Neuronal stem cell (in vitro differentiated cells): ENCODE measurements at regions not wholly inside any gene's neighbourhood (a gene's known extent, or its start where the extent isn't known, plus 50 kb on each side); places are given as distances from the start of the nearest gene placed in this dataset.

Source experiments
- DNase-seq: peaks from one replicate; pipeline ENCODE4 v3.0.0-alpha.2; 2013; ENCODE audit warnings: low spot score
- H2AFZ ChIP-seq: one replicate; pipeline ENCODE4 v1.6.1; 2013; ENCODE audit warnings: mild to moderate bottlenecking, low read length, inconsistent platforms
- H2AK5ac ChIP-seq: 2 replicates; pipeline ENCODE4 v1.6.1; 2013; ENCODE audit warnings: low read depth, mild to moderate bottlenecking, inconsistent platforms, low read length, moderate library complexity, mixed read lengths
- H2BK120ac ChIP-seq: 2 replicates; pipeline ENCODE4 v1.6.1; 2013; ENCODE audit warnings: low read depth, mild to moderate bottlenecking, inconsistent platforms, low read length, moderate library complexity, mixed read lengths
- H2BK12ac ChIP-seq: one replicate; pipeline ENCODE4 v1.6.1; 2013; ENCODE audit warnings: low read length, inconsistent platforms
- H2BK15ac ChIP-seq: 2 replicates; pipeline ENCODE4 v1.6.1; 2013; ENCODE audit warnings: mild to moderate bottlenecking, low read length, inconsistent platforms, mixed read lengths
- H2BK5ac ChIP-seq: one replicate; pipeline ENCODE4 v1.6.1; 2013; ENCODE audit warnings: inconsistent platforms, mild to moderate bottlenecking, low read length, moderate library complexity
- H3K14ac ChIP-seq: one replicate; pipeline ENCODE4 v1.6.1; 2013; ENCODE audit warnings: low read length, inconsistent platforms
- H3K18ac ChIP-seq: 2 replicates; pipeline ENCODE4 v1.6.1; 2013; ENCODE audit warnings: low read length, inconsistent platforms
- H3K23ac ChIP-seq: 2 replicates; pipeline ENCODE4 v1.6.1; 2013; ENCODE audit warnings: low read depth, mild to moderate bottlenecking, mixed read lengths, low read length, inconsistent platforms; ENCODE audit not compliant: poor library complexity
- H3K27ac ChIP-seq: replicated peaks from 3 replicates; pipeline ENCODE4 v1.5.1; 2013; ENCODE audit warnings: low read length, inconsistent platforms
- H3K27me3 ChIP-seq, 3 experiments: 2 replicates each; pipeline ENCODE4 v1.6.1; 2013; ENCODE audit warnings: low read length in 3 of 3, mild to moderate bottlenecking in 2 of 3, inconsistent platforms in 1 of 3, low read depth in 1 of 3, mixed read lengths in 1 of 3, moderate library complexity in 1 of 3; ENCODE audit not compliant: control insufficient read depth in 3 of 3, insufficient read depth in 3 of 3
- H3K36me3 ChIP-seq, 2 donors: replicated peaks in 1 of 2; 2 replicates each; pipeline ENCODE4 v1.6.1; 2013; ENCODE audit warnings: low read length in 2 of 2; ENCODE audit not compliant: control insufficient read depth in 2 of 2, insufficient read depth in 2 of 2
- H3K4ac ChIP-seq: 2 replicates; pipeline ENCODE4 v1.6.1; 2013; ENCODE audit warnings: inconsistent platforms, mild to moderate bottlenecking, low read length, moderate library complexity
- H3K4me1 ChIP-seq, 2 donors: 1 replicate in 1 of 2; 2 replicates in 1 of 2; pipeline ENCODE4 v1.6.1; 2013; ENCODE audit warnings: low read length in 2 of 2, low read depth in 1 of 2; ENCODE audit not compliant: control insufficient read depth in 2 of 2, insufficient read depth in 1 of 2
- H3K4me2 ChIP-seq: one replicate; pipeline ENCODE4 v1.6.1; 2013; ENCODE audit warnings: mild to moderate bottlenecking, low read length, inconsistent platforms; ENCODE audit not compliant: insufficient read depth, poor library complexity, severe bottlenecking
- H3K4me3 ChIP-seq, 2 donors: 2 replicates each; pipeline ENCODE4 v1.5.1; 2013; ENCODE audit warnings: low read length in 2 of 2, mild to moderate bottlenecking in 2 of 2, inconsistent platforms in 1 of 2, moderate library complexity in 1 of 2
- H3K79me1 ChIP-seq: one replicate; pipeline ENCODE4 v1.6.1; 2013; ENCODE audit warnings: low read depth, mild to moderate bottlenecking, inconsistent platforms, low read length, moderate library complexity
- H3K9ac ChIP-seq: one replicate; pipeline ENCODE4 v1.6.1; 2013; ENCODE audit warnings: mild to moderate bottlenecking, low read depth, low read length, inconsistent platforms; ENCODE audit not compliant: poor library complexity
- H3K9me3 ChIP-seq, 2 donors: replicated peaks in 1 of 2; 2 replicates each; pipeline versions ENCODE3 to v1.6.1; 2013; ENCODE audit warnings: low read length in 2 of 2, mild to moderate bottlenecking in 2 of 2, inconsistent platforms in 1 of 2, low read depth in 1 of 2, mixed read lengths in 1 of 2, moderate library complexity in 1 of 2; ENCODE audit not compliant: control insufficient read depth in 2 of 2, insufficient read depth in 1 of 2
- H4K8ac ChIP-seq: one replicate; pipeline ENCODE4 v1.6.1; 2013; ENCODE audit warnings: low read depth, mild to moderate bottlenecking, inconsistent platforms, low read length, moderate library complexity
- H4K91ac ChIP-seq: one replicate; pipeline ENCODE4 v1.6.1; 2013; ENCODE audit warnings: low read length, low read depth, mild to moderate bottlenecking, inconsistent platforms; ENCODE audit not compliant: poor library complexity
- WGBS, 2 donors: extraction: QIAGEN DNeasy Blood & Tissue Kit; methylation state at CpG; one replicate each; pipeline ENCODE4 v1.1.7; 2013; ENCODE audit warnings: missing lambda C conversion rate in 2 of 2, mixed read lengths in 1 of 2; ENCODE audit not compliant: insufficient read length in 2 of 2, insufficient replicate concordance in 1 of 2; ENCODE audit errors: extremely low coverage in 2 of 2; 5-methylcytosine and 5-hydroxymethylcytosine counted together

GRCh38 chrX:20653070-20653469 lies 386.4 kb upstream of the RPS6KA3 start:
- no peak overlapping the region for H3K4ac ChIP-seq
- no peaks in the 10 kb centered on the region for H3K27me3 ChIP-seq
- no peak overlapping the region for H3K4me3 ChIP-seq
- no peak overlapping the region for H4K8ac ChIP-seq
- H3K4me2 ChIP-seq, result no peak overlapping the region
- no peak overlapping the region for H2AK5ac ChIP-seq
- no peaks in the 10 kb centered on the region for H3K9me3 ChIP-seq
- no peak overlapping the region for H2AFZ ChIP-seq
- no peak overlapping the region for H2BK12ac ChIP-seq
- no peak overlapping the region for H3K9ac ChIP-seq
- no peak overlapping the region for H3K27ac ChIP-seq
- no peak overlapping the region for H2BK15ac ChIP-seq
- no peaks in the 10 kb centered on the region for H3K4me1 ChIP-seq
- no peak overlapping the region for H3K14ac ChIP-seq
- H2BK120ac ChIP-seq, result no peak overlapping the region
- H3K23ac ChIP-seq, result no peak overlapping the region
- no peak overlapping the region for H2BK5ac ChIP-seq
- no peak overlapping the region for H4K91ac ChIP-seq
- no peaks in the 10 kb centered on the region for H3K36me3 ChIP-seq
- no peaks in the 10 kb centered on the region for H3K79me1 ChIP-seq
- H3K18ac ChIP-seq, result no peak overlapping the region
- DNase-seq, result no peak

- no peaks in the 10 kb centered on the region for H3K27me3 ChIP-seq
- no peak overlapping the region for H3K4ac ChIP-seq
- no peak overlapping the region for H4K8ac ChIP-seq
- H2AK5ac ChIP-seq, result no peak overlapping the region
- no peak for DNase-seq
- no peak overlapping the region for H2BK120ac ChIP-seq
- no peak overlapping the region for H3K23ac ChIP-seq
- no peak overlapping the region for H2BK12ac ChIP-seq
- no peak overlapping the region for H3K4me3 ChIP-seq
- H3K4me2 ChIP-seq, result no peak overlapping the region
- no CpG with 5 or more reads among the region's 1 CpG for WGBS, 2 donors
- H4K91ac ChIP-seq, result no peak overlapping the region
- H3K9ac ChIP-seq, result no peak overlapping the region
- H2BK5ac ChIP-seq, result no peak overlapping the region
- H3K27ac ChIP-seq, result no peak overlapping the region
- H3K36me3 ChIP-seq, result no peaks in the 10 kb centered on the region
- no peak overlapping the region for H2AFZ ChIP-seq
- H3K18ac ChIP-seq, result no peak overlapping the region
- no peaks in the 10 kb centered on the region for H3K9me3 ChIP-seq
- H3K14ac ChIP-seq, result no peak overlapping the region
- no peaks in the 10 kb centered on the region for H3K4me1 ChIP-seq
- no peak overlapping the region for H2BK15ac ChIP-seq
- no peaks in the 10 kb centered on the region for H3K79me1 ChIP-seq
These were observed 375.2 kb upstream of the RPS6KA3 start for GRCh38 chrX:20641954-20642353.

- Histone ChIP-seq H3K4me1 (no peaks in the 10 kb centered on the region), H2BK12ac (no peak overlapping the region), H4K8ac (no peak overlapping the region), H2BK15ac (no peak overlapping the region), H3K9me3 (no peaks in the 10 kb centered on the region), H2BK5ac (no peak overlapping the region), H3K4ac (no peak overlapping the region), H3K36me3 (no peaks in the 10 kb centered on the region), H2AK5ac (no peak overlapping the region), H3K14ac (no peak overlapping the region), H3K27me3 (no peaks in the 10 kb centered on the region), H3K4me2 (no peak overlapping the region), H2AFZ (no peak overlapping the region), H3K4me3 (no peak overlapping the region), H3K27ac (no peak overlapping the region), H3K23ac (no peak overlapping the region), H2BK120ac (no peak overlapping the region), H3K18ac (no peak overlapping the region), H3K9ac (no peak overlapping the region), H3K79me1 (no peaks in the 10 kb centered on the region), H4K91ac (no peak overlapping the region)
- no CpG with 5 or more reads among the region's 2 CpGs for WGBS, 2 donors
- DNase-seq, result no peak
These were observed 372.4 kb upstream of the RPS6KA3 start for GRCh38 chrX:20639115-20639514.

GRCh38 chrX:20637351-20637750 lies 370.6 kb upstream of the RPS6KA3 start:
- Histone ChIP-seq H3K23ac (no peak overlapping the region), H2AFZ (no peak overlapping the region), H3K4me2 (no peak overlapping the region), H3K36me3 (no peaks in the 10 kb centered on the region), H3K27me3 (no peaks in the 10 kb centered on the region), H2AK5ac (no peak overlapping the region), H2BK12ac (no peak overlapping the region), H3K14ac (no peak overlapping the region), H3K79me1 (no peaks in the 10 kb centered on the region), H3K4me1 (no peaks in the 10 kb centered on the region), H3K9ac (no peak overlapping the region), H4K91ac (no peak overlapping the region), H3K18ac (no peak overlapping the region), H3K9me3 (no peaks in the 10 kb centered on the region), H2BK15ac (no peak overlapping the region), H2BK5ac (no peak overlapping the region), H3K4me3 (no peak overlapping the region), H3K27ac (no peak overlapping the region), H3K4ac (no peak overlapping the region), H2BK120ac (no peak overlapping the region), H4K8ac (no peak overlapping the region)
- DNase-seq, result no peak
- WGBS, 2 donors, result no CpG with 5 or more reads among the region's 2 CpGs
